SK-N-MC (cell line): ENCODE measurements at regions not wholly inside any gene's neighbourhood (a gene's known extent, or its start where the extent isn't known, plus 50 kb on each side); places are given as distances from the start of the nearest gene placed in this dataset.

ENCODE experiments used
- EZH2 ChIP-seq: fragments of 200-600 bp; sonication (generic); IDR thresholded peaks from one replicate; pipeline ENCODE4 v1.6.1; 2017; ENCODE audit warnings: antibody characterized with exemption
- POLR2AphosphoS5 ChIP-seq: IDR thresholded peaks from 2 replicates; pipeline ENCODE4 v1.6.1; 2012; ENCODE audit warnings: mild to moderate bottlenecking, low read depth, low read length, borderline replicate concordance

DNA sequence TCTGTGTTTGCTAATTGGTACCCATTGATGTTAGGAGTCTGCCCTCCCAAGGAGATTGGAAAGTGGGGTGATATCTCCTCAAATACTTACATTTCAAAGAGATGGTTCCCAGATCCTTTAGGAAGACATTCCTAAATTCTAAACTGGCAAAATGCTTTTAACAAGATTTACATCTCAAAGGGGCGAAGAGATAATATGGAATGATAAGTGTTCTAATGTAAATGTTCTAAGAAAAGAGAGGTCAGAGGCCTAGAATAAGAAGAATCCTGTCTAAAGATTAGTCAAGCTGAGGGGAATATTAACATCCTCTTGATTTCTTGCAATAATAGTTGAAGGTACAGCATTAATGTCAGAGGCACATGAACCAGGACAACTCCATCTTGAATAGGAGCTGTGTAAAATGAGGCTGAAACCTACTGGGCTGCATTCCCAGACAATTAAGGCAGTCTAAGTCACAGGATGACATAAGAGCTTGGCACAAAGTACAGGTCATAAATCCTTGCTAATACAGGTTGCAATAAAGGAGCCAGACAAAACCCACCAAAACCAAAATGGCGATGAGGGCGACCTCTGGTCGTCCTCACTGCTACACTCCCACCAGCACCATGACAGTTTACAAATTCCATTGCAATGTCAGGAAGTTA, 2248.1 kb downstream of the ARAP2 start:
- no peak for TF ChIP-seq POLR2AphosphoS5
- TF ChIP-seq EZH2, result no peak
